ENCODE measurements at regions not wholly inside any gene's neighbourhood (a gene's known extent, or its start where the extent isn't known, plus 50 kb on each side); places are given as distances from the start of the nearest gene placed in this dataset.
A peak's percentile ranks its signal among the peaks of the same experiment; 100 is the strongest.

DNA sequence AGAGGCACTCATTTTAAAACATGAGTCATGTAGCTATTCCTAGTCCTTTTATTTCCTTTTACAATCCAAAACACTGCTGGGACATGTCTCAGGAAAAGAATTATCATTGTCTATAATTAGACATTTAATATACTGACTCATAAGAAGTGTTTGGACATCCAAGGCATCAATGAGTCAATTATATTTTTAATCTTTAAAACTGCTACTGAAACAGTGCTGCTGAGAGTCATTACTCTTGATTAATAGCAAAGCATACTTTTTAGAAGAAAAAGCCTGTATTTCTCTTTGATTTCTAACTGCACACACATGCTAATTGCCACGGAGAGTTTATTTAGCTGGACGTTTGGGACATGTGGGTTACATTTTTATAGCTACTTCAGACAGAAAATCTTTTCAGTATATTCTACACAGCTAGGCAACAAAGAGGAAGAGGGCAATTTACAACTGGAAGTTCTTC, 1249.0 kb upstream of the CDH18 start:
- no peak overlapping the region for H3K4me3 ChIP-seq (ENCODE audit: extremely low read depth, insufficient read depth, low read length, poor library complexity, severe bottlenecking)
- WGBS, 2 experiments (ENCODE audit: insufficient coverage in 2 of 2): no CpG with 5 or more reads among the region's 2 CpGs
- H3K27ac ChIP-seq (ENCODE audit: low read depth, low read length, severe bottlenecking): peak overlapping the region; percentile 33
- no peaks in the 10 kb centered on the region for H3K36me3 ChIP-seq (ENCODE audit: control insufficient read depth, insufficient read depth, low read length)
- H3K4me1 ChIP-seq (ENCODE audit: control insufficient read depth, insufficient read depth, low read length, poor library complexity, severe bottlenecking): no peaks in the 10 kb centered on the region
- H3K9me3 ChIP-seq (ENCODE audit: control insufficient read depth, low read length): no peaks in the 10 kb centered on the region

DNA sequence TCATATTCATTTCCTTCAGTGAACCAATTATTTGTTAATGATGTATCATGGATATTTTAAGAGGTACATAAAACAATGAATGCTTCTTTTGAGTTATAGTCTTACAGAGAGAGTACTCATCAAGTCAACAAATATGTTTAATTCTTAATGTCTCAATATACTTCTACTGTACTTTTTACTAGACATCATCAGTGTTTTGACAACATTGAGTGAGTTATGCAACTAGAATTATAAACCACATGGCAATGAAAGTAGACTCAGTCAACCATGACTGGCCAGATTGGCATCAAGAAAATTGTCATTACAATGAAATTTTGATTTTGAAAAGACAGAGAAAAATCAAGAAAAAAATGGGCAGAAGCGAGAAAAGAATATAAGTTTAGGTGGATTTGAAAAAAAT, 1248.1 kb upstream of the CDH18 start:
- H3K4me3 ChIP-seq (ENCODE audit: extremely low read depth, insufficient read depth, low read length, poor library complexity, severe bottlenecking): no peak overlapping the region
- no peaks in the 10 kb centered on the region for H3K4me1 ChIP-seq (ENCODE audit: control insufficient read depth, insufficient read depth, low read length, poor library complexity, severe bottlenecking)
- H3K36me3 ChIP-seq (ENCODE audit: control insufficient read depth, insufficient read depth, low read length): no peaks in the 10 kb centered on the region
- no peak overlapping the region for H3K27ac ChIP-seq (ENCODE audit: low read depth, low read length, severe bottlenecking)
- H3K9me3 ChIP-seq (ENCODE audit: control insufficient read depth, low read length): no peaks in the 10 kb centered on the region
- no CpG with 5 or more reads among the region's 1 CpG for WGBS, 2 experiments (ENCODE audit: insufficient coverage in 2 of 2)

DNA sequence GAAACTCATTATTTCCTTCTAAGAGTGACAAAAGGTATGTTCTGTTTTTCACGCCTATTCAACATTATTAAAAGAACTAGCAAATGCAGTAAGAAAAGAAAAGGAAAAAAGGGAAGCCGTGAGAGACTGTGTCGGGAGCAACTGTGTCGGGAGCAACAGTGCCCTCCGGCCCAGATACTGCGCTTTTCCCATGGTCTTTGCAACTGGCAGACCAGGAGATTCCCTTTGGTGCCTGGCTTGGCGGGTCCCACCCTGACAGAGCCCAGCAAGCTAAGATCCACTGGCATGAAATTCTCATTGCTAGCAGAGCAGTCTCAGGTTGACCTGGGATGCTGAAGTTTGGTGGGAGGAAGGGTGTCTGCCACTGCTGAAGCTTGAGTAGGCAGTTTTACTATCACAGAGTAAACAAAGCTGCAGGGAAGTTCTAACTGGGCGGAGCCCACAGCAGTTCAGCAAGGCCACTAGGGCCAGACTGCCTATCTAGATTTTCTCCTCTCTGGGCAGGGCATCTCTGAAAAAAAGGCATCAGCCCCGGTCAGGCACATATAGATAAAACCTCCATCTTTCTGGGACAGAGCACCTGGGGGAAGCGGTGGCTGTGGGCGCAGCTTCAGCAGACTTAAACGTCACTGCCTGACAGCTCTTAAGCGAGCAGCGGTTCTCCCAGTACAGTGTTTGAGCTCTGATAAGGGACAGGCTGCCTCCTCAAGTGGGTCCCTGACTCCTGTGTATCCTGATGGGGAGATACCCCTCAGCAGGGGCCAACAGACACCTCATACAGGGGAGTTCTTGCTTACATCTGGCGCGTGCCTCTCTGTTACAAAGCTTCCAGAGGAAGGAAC, 1237.4 kb upstream of the CDH18 start:
- H3K36me3 ChIP-seq (ENCODE audit: control insufficient read depth, insufficient read depth, low read length): no peaks in the 10 kb centered on the region
- no peaks in the 10 kb centered on the region for H3K9me3 ChIP-seq (ENCODE audit: control insufficient read depth, low read length)
- no peak overlapping the region for H3K27ac ChIP-seq (ENCODE audit: low read depth, low read length, severe bottlenecking)
- WGBS, 2 experiments (ENCODE audit: insufficient coverage in 2 of 2): 90% methylated on average over 12 to 13 of the region's 16 CpGs
- no peaks in the 10 kb centered on the region for H3K4me1 ChIP-seq (ENCODE audit: control insufficient read depth, insufficient read depth, low read length, poor library complexity, severe bottlenecking)
- no peak overlapping the region for H3K4me3 ChIP-seq (ENCODE audit: extremely low read depth, insufficient read depth, low read length, poor library complexity, severe bottlenecking)

DNA sequence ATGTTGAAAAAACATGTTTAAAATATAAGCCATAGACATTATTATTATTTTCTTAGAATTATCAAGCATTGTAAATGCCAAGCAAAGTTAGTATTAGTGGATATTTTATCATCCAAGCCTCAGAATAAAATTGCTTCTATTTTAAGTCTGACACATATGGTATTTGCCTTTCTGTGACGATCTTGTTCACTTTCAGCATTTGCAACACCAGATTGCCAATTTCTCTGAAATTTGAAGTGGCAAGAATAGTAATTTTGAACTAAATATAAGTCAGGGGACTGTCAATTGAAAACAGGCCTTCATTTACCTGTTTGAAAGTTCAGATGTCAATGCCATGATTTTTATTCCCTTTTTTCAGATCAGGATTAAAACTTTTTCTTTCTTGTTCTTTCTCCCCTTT, 1233.6 kb upstream of the CDH18 start:
- no peaks in the 10 kb centered on the region for H3K4me1 ChIP-seq (ENCODE audit: control insufficient read depth, insufficient read depth, low read length, poor library complexity, severe bottlenecking)
- WGBS, 2 experiments (ENCODE audit: insufficient coverage in 2 of 2): no CpG with 5 or more reads among the region's 1 CpG
- no peak overlapping the region for H3K27ac ChIP-seq (ENCODE audit: low read depth, low read length, severe bottlenecking)
- no peaks in the 10 kb centered on the region for H3K36me3 ChIP-seq (ENCODE audit: control insufficient read depth, insufficient read depth, low read length)
- no peaks in the 10 kb centered on the region for H3K9me3 ChIP-seq (ENCODE audit: control insufficient read depth, low read length)
- H3K4me3 ChIP-seq (ENCODE audit: extremely low read depth, insufficient read depth, low read length, poor library complexity, severe bottlenecking): no peak overlapping the region

DNA sequence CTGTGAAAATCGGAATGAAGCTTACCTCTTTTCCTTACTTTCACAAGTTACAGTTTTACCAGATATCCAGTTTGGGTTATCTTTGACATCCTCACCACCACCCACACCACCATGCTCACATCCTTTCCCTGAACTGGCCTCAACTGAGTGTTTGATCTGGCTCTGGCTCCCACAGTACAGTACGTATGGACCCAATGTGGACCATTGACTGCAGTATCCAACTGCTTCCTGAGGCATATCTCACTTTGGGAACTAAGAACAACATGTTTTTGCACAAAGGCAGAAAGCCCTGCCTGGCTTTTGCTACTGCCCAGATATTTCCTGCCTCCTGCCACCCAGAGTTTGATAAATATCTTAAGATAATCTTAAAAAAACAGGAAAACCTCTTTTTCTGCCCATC, 1232.0 kb upstream of the CDH18 start:
- WGBS, 2 experiments (ENCODE audit: insufficient coverage in 2 of 2): 72 to 81% methylated on average over 2 of the region's 2 CpGs
- no peak overlapping the region for H3K4me3 ChIP-seq (ENCODE audit: extremely low read depth, insufficient read depth, low read length, poor library complexity, severe bottlenecking)
- no peaks in the 10 kb centered on the region for H3K4me1 ChIP-seq (ENCODE audit: control insufficient read depth, insufficient read depth, low read length, poor library complexity, severe bottlenecking)
- no peaks in the 10 kb centered on the region for H3K9me3 ChIP-seq (ENCODE audit: control insufficient read depth, low read length)
- no peaks in the 10 kb centered on the region for H3K36me3 ChIP-seq (ENCODE audit: control insufficient read depth, insufficient read depth, low read length)
- no peak overlapping the region for H3K27ac ChIP-seq (ENCODE audit: low read depth, low read length, severe bottlenecking)

DNA sequence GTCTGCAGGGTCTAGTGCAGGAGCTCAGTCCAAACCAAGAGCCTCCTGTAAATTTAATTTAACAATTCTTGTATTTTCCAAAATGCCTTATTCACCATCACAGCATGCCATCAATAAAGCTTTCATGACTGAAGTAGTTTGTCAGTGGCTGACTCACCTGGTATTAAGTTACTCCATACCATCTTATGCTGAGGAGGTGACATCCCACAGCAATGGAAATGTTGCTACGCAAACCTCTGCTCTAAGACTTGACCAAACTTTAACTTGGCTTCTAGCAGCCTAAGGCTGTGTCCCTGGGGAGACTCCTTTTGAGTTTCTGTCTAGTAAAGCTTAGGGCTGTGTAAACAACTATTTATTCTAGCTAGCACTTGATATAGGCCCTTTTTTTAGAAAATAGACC, 1231.3 kb upstream of the CDH18 start:
- H3K27ac ChIP-seq (ENCODE audit: low read depth, low read length, severe bottlenecking): no peak overlapping the region
- no peak overlapping the region for H3K4me3 ChIP-seq (ENCODE audit: extremely low read depth, insufficient read depth, low read length, poor library complexity, severe bottlenecking)
- WGBS, 2 experiments (ENCODE audit: insufficient coverage in 2 of 2): no CpG with 5 or more reads among the region's 1 CpG
- no peaks in the 10 kb centered on the region for H3K9me3 ChIP-seq (ENCODE audit: control insufficient read depth, low read length)
- H3K36me3 ChIP-seq (ENCODE audit: control insufficient read depth, insufficient read depth, low read length): no peaks in the 10 kb centered on the region
- no peaks in the 10 kb centered on the region for H3K4me1 ChIP-seq (ENCODE audit: control insufficient read depth, insufficient read depth, low read length, poor library complexity, severe bottlenecking)

DNA sequence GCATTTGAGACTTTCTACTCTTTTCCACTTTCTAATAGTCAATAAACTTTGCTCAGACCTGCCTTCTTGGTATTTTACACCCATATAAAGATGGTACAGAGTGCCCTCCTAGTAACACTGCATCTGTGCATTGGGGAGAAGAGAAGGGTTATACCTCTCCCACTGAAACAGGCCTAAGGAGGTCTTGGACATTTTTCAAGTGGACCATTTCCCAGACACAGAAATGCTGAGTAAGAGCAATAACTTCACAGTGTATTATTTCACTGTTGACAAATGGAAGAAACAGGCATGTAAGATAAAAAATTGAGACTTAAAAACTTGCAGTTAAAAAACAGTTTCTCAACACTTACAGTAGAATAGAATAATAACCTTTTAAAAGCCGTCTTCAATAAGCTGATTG, 1224.0 kb upstream of the CDH18 start:
- 92 to 94% methylated on average over 1 of the region's 1 CpG for WGBS, 2 experiments (ENCODE audit: insufficient coverage in 2 of 2)
- Histone ChIP-seq H3K4me3 (ENCODE audit: extremely low read depth, insufficient read depth, low read length, poor library complexity, severe bottlenecking) (no peak overlapping the region), H3K4me1 (ENCODE audit: control insufficient read depth, insufficient read depth, low read length, poor library complexity, severe bottlenecking) (no peaks in the 10 kb centered on the region), H3K27ac (ENCODE audit: low read depth, low read length, severe bottlenecking) (no peak overlapping the region), H3K36me3 (ENCODE audit: control insufficient read depth, insufficient read depth, low read length) (no peaks in the 10 kb centered on the region), H3K9me3 (ENCODE audit: control insufficient read depth, low read length) (no peaks in the 10 kb centered on the region)

DNA sequence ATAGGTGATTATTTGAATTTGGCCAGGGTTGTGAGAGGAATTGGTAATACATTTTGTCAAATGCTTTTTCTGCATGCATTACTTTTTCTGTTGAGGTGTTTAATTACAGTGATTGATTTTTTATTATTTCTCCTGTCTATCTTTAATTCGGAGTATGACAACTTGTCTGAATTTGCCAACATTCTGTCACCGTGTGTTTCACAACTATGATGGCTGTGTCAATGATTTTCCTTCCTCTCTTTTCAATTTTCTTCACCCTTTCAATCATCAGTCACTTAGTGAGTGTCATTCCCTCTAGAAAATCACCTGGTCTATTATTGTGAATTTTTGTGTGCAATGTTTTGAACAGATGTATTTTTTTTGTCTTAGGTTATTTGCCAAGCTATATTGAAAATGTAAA, 1221.4 kb upstream of the CDH18 start:
- 100% methylated on average over 2 of the region's 2 CpGs; no CpG with 5 or more reads in 1 of the 2 experiments for WGBS, 2 experiments (ENCODE audit: insufficient coverage in 2 of 2)

DNA sequence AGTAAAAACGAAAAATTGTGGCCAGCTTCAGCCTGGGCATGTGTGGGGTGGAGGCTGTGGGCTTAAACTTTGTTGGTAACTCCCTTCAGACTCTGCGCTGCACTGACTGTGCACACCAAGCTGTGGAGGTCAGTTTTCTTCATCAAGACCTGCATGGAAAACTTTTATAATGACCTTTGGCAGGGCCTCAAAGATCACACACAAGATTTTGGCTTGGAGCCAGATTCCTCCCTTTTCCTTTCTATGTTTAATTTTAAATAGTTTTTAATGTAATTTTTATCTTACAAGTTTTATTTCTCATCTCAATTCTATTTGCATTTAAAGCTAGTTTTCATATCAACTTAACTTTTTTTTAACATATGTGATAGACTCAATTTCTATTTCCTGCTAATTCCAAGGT, 1211.1 kb upstream of the CDH18 start:
- H3K9me3 ChIP-seq (ENCODE audit: control insufficient read depth, low read length): no peaks in the 10 kb centered on the region
- H3K4me1 ChIP-seq (ENCODE audit: control insufficient read depth, insufficient read depth, low read length, poor library complexity, severe bottlenecking): no peaks in the 10 kb centered on the region
- no peak overlapping the region for H3K4me3 ChIP-seq (ENCODE audit: extremely low read depth, insufficient read depth, low read length, poor library complexity, severe bottlenecking)
- H3K36me3 ChIP-seq (ENCODE audit: control insufficient read depth, insufficient read depth, low read length): no peaks in the 10 kb centered on the region
- no peak overlapping the region for H3K27ac ChIP-seq (ENCODE audit: low read depth, low read length, severe bottlenecking)
- WGBS, 2 experiments (ENCODE audit: insufficient coverage in 2 of 2): 71 to 78% methylated on average over 1 to 2 of the region's 2 CpGs

More for the DNA sequence above, 1221.4 kb upstream of the CDH18 start:
- no peaks in the 10 kb centered on the region for H3K9me3 ChIP-seq (ENCODE audit: control insufficient read depth, low read length)
- no peak overlapping the region for H3K27ac ChIP-seq (ENCODE audit: low read depth, low read length, severe bottlenecking)
- H3K4me1 ChIP-seq (ENCODE audit: control insufficient read depth, insufficient read depth, low read length, poor library complexity, severe bottlenecking): no peaks in the 10 kb centered on the region
- no peaks in the 10 kb centered on the region for H3K36me3 ChIP-seq (ENCODE audit: control insufficient read depth, insufficient read depth, low read length)
- H3K4me3 ChIP-seq (ENCODE audit: extremely low read depth, insufficient read depth, low read length, poor library complexity, severe bottlenecking): no peak overlapping the region

DNA sequence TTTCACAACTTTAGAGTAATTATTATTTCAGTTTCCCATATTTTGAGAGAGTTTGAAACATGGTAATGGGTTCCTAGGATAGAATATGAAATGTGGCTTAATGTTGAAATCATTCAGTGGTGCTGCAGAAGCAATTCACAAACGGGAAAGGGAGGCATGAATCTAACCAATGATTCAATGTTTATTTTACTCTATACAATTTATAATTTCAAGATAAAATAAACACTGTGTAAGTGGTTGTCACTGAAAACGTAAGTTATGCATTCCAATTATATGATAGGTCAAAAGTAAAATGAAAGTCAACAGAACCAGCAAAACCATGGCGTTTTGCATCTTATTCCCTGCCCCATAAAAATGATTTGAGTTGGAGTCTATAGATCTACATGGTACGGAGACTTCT, 1207.1 kb upstream of the CDH18 start:
- no peak overlapping the region for H3K4me3 ChIP-seq (ENCODE audit: extremely low read depth, insufficient read depth, low read length, poor library complexity, severe bottlenecking)
- 100% methylated on average over 2 of the region's 4 CpGs; no CpG with 5 or more reads in 1 of the 2 experiments for WGBS, 2 experiments (ENCODE audit: insufficient coverage in 2 of 2)
- no peak overlapping the region for H3K27ac ChIP-seq (ENCODE audit: low read depth, low read length, severe bottlenecking)
- H3K9me3 ChIP-seq (ENCODE audit: control insufficient read depth, low read length): no peaks in the 10 kb centered on the region
- no peaks in the 10 kb centered on the region for H3K36me3 ChIP-seq (ENCODE audit: control insufficient read depth, insufficient read depth, low read length)
- no peaks in the 10 kb centered on the region for H3K4me1 ChIP-seq (ENCODE audit: control insufficient read depth, insufficient read depth, low read length, poor library complexity, severe bottlenecking)

DNA sequence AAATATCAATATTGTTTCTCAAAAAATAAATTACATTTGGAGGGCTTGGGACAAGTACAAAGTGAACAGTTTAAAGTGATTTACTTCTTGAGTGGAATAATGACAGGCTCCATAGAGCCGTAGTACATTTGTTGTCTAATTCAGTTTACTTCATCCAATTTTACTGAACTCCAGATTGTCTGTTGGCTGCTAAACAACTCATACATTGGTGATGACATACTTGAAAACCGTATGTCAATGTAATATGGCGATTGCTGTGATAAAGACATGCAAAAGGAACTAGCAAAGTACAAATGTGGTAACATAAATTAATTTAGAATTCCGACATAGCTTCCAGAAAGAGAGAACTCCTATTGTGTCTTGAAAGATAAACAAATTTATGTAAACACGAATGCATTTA, 1197.5 kb upstream of the CDH18 start:
- no peaks in the 10 kb centered on the region for H3K9me3 ChIP-seq (ENCODE audit: control insufficient read depth, low read length)
- no peak overlapping the region for H3K27ac ChIP-seq (ENCODE audit: low read depth, low read length, severe bottlenecking)
- H3K4me3 ChIP-seq (ENCODE audit: extremely low read depth, insufficient read depth, low read length, poor library complexity, severe bottlenecking): no peak overlapping the region
- WGBS, 2 experiments (ENCODE audit: insufficient coverage in 2 of 2): no CpG with 5 or more reads among the region's 5 CpGs
- no peaks in the 10 kb centered on the region for H3K4me1 ChIP-seq (ENCODE audit: control insufficient read depth, insufficient read depth, low read length, poor library complexity, severe bottlenecking)
- H3K36me3 ChIP-seq (ENCODE audit: control insufficient read depth, insufficient read depth, low read length): no peaks in the 10 kb centered on the region
